Upper lobe of left lung (tissue), 6 donors: ENCODE measurements at regions not wholly inside any gene's neighbourhood (a gene's known extent, or its start where the extent isn't known, plus 50 kb on each side); places are given as distances from the start of the nearest gene placed in this dataset.

ENCODE experiments used
- ATAC-seq, 2 donors: fragments of 200-7000 bp; cut with Tn5 transposase; one replicate each; pipeline ENCODE4 v1.9.1; 2022; ENCODE audit warnings: mild to moderate bottlenecking in 2 of 2, moderate library complexity in 2 of 2; ENCODE audit not compliant: low FRiP score in 2 of 2
- DNase-seq, 2 donors: peaks; one replicate each; pipeline ENCODE4 v3.0.0-alpha.2; 2019 to 2020
- H3K27ac ChIP-seq, 4 donors: fragments of 200-600 bp; sonication (generic); one replicate each; pipeline ENCODE4 v1.5.1; 2016 to 2019
- H3K27me3 ChIP-seq, 4 donors: fragments of 200-600 bp; sonication (generic); one replicate each; pipeline ENCODE4 v1.5.1; 2017 to 2019
- H3K36me3 ChIP-seq, 4 donors: fragments of 200-600 bp; sonication (generic); one replicate each; pipeline ENCODE4 v1.5.1; 2016 to 2019
- H3K4me1 ChIP-seq, 4 donors: fragments of 200-600 bp; sonication (generic); one replicate each; pipeline ENCODE4 v1.5.1; 2018 to 2019
- H3K4me3 ChIP-seq, 4 donors: fragments of 200-600 bp; sonication (generic); one replicate each; pipeline ENCODE4 v1.5.1; 2017 to 2019; ENCODE audit warnings: mild to moderate bottlenecking in 2 of 4, moderate library complexity in 1 of 4
- H3K9me3 ChIP-seq, 4 donors: fragments of 200-600 bp; sonication (generic); one replicate each; pipeline ENCODE4 v1.5.1; 2018 to 2019
- CTCF ChIP-seq, 6 experiments: fragments of 450-650 bp in 4 of 6; fragments of 200-600 bp in 2 of 6; sonication (generic) in 2 of 6; IDR thresholded peaks; one replicate each; pipeline ENCODE4 v1.5.1; 2016 to 2019; ENCODE audit warnings: antibody characterized with exemption in 6 of 6
- EP300 ChIP-seq, 4 donors: sonication (generic); formaldehyde crosslinking; IDR thresholded peaks; one replicate each; pipeline ENCODE4 v1.5.1; 2017; ENCODE audit warnings: antibody characterized with exemption in 4 of 4, control low read depth in 2 of 4
- POLR2A ChIP-seq, 4 donors: fragments of 450-650 bp; IDR thresholded peaks; one replicate each; pipeline ENCODE4 v1.5.1; 2016 to 2017; ENCODE audit warnings: antibody characterized with exemption in 4 of 4, mild to moderate bottlenecking in 2 of 4
- POLR2AphosphoS5 ChIP-seq, 2 donors: sonication (generic); formaldehyde crosslinking; IDR thresholded peaks; one replicate each; pipeline ENCODE4 v1.5.1; 2017; ENCODE audit warnings: antibody characterized with exemption in 2 of 2
- WGBS, 2 donors: methylation state at CpG; one replicate each; pipeline ENCODE4 v1.1.5; 2017 to 2018; 5-methylcytosine and 5-hydroxymethylcytosine counted together
- donor health status: DM: no; HTN: no; CAD: no; lungs with moderate emphysema.
- donor health status: DM: no; HTN: yes; CAD: no; lungs with severe emphysema.

- DNase-seq (no peak), ATAC-seq (no peak)
- Histone ChIP-seq H3K9me3 (no peaks in the 10 kb centered on the region), H3K27me3 (no peaks in the 10 kb centered on the region), H3K4me1 (peaks cover 0 to 3% (median 0%) of the 10 kb centered on the region in 4 donors), H3K4me3 (no peak overlapping the region), H3K36me3 (no peaks in the 10 kb centered on the region), H3K27ac (no peak overlapping the region)
- TF ChIP-seq EP300 (IDR thresholded peaks at IDR 0.05) (no peak), POLR2AphosphoS5 (IDR thresholded peaks at IDR 0.05) (no peak), CTCF (IDR thresholded peaks at IDR 0.05) (no peak), POLR2A (IDR thresholded peaks at IDR 0.05) (no peak)
- 41 to 56% methylated on average over 2 of the region's 2 CpGs for WGBS, 2 donors
These were observed 219.7 kb upstream of the PRICKLE1 start for GRCh38 chr12:42809226-42809625.

DNA sequence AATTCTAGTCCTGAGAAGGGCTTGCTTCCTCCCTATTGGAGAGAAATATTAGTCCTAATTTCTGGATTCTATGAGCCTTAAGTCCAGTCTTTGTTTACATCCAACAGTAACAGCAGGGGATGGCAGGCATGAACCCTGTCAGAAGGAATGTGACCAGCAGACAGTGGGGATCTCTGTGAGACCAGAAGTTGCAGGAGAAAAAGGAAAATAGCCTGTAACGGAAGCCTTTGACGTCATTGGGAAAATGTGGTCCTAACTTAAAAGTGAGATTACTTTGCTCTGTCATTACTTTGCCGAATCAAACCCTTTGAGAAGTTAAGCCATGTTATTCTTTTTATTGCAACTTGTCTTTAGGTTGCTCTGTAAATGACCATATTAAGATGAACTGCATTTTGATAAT is 218.2 kb upstream of the PRICKLE1 start:
- H3K36me3 ChIP-seq, result no peaks in the 10 kb centered on the region
- no peak for DNase-seq
- no peak overlapping the region for H3K27ac ChIP-seq
- H3K4me3 ChIP-seq, result no peak overlapping the region
- no peaks in the 10 kb centered on the region for H3K9me3 ChIP-seq
- H3K4me1 ChIP-seq, result peaks cover 0 to 3% (median 0%) of the 10 kb centered on the region in 4 donors
- TF ChIP-seq CTCF (IDR thresholded peaks at IDR 0.05), result no peak
- no peak for TF ChIP-seq POLR2AphosphoS5 (IDR thresholded peaks at IDR 0.05)
- TF ChIP-seq POLR2A (IDR thresholded peaks at IDR 0.05), result no peak
- TF ChIP-seq EP300 (IDR thresholded peaks at IDR 0.05), result no peak
- WGBS, 2 donors, result 86 to 92% methylated on average over 3 of the region's 3 CpGs
- no peak for ATAC-seq
- H3K27me3 ChIP-seq, result no peaks in the 10 kb centered on the region

DNA sequence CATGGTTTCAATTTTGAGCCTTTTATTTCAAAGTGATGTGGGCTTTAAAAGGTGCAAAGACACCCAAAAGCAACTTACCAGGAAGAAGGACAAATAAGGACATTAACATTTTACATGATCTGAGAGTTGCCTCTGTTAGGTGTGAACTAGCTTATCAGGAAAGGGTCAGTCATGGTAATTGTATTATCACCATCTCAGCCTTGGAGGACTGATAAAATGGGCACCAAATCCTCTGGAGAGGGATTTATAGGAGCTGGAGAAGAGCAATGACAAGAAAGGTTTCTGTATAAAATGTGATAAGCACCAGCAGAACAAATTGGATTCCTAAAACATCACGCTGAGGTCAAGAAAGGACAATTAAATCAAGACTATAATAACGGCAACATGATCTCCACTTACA is 217.7 kb upstream of the PRICKLE1 start:
- H3K4me3 ChIP-seq, result no peak overlapping the region
- H3K36me3 ChIP-seq, result no peaks in the 10 kb centered on the region
- DNase-seq (no peak), ATAC-seq (no peak)
- TF ChIP-seq POLR2A (IDR thresholded peaks at IDR 0.05) (no peak), EP300 (IDR thresholded peaks at IDR 0.05) (no peak), CTCF (IDR thresholded peaks at IDR 0.05) (no peak), POLR2AphosphoS5 (IDR thresholded peaks at IDR 0.05) (no peak)
- H3K4me1 ChIP-seq, result peaks cover 0 to 3% (median 0%) of the 10 kb centered on the region in 4 donors
- no peak overlapping the region for H3K27ac ChIP-seq
- no peaks in the 10 kb centered on the region for H3K9me3 ChIP-seq
- 89 to 96% methylated on average over 2 of the region's 2 CpGs for WGBS, 2 donors
- H3K27me3 ChIP-seq, result no peaks in the 10 kb centered on the region

GRCh38 chr12:42804928-42805327 is 215.4 kb upstream of the PRICKLE1 start:
- WGBS, 2 donors, result 75 to 88% methylated on average over 2 of the region's 2 CpGs
- no peak overlapping the region for H3K27ac ChIP-seq
- no peak for ATAC-seq
- no peak overlapping the region for H3K4me3 ChIP-seq
- H3K9me3 ChIP-seq, result no peaks in the 10 kb centered on the region
- TF ChIP-seq POLR2A (IDR thresholded peaks at IDR 0.05) (no peak), CTCF (IDR thresholded peaks at IDR 0.05) (no peak), POLR2AphosphoS5 (IDR thresholded peaks at IDR 0.05) (no peak), EP300 (IDR thresholded peaks at IDR 0.05) (no peak)
- H3K27me3 ChIP-seq, result no peaks in the 10 kb centered on the region
- H3K36me3 ChIP-seq, result no peaks in the 10 kb centered on the region
- peaks cover 0 to 3% (median 0%) of the 10 kb centered on the region in 4 donors for H3K4me1 ChIP-seq
- no peak for DNase-seq

GRCh38 chr12:42802785-42803189 is 213.2 kb upstream of the PRICKLE1 start:
- no peak overlapping the region for H3K4me3 ChIP-seq
- DNase-seq (no peak), ATAC-seq (peak in 1 of 2 donors; percentile 79)
- WGBS, 2 donors, result 74 to 79% methylated on average over 4 of the region's 4 CpGs
- H3K27me3 ChIP-seq, result no peaks in the 10 kb centered on the region
- H3K27ac ChIP-seq, result no peak overlapping the region
- H3K36me3 ChIP-seq, result no peaks in the 10 kb centered on the region
- H3K9me3 ChIP-seq, result no peaks in the 10 kb centered on the region
- no peaks in the 10 kb centered on the region for H3K4me1 ChIP-seq
- TF ChIP-seq CTCF (IDR thresholded peaks at IDR 0.05), result no peak
- TF ChIP-seq POLR2A (IDR thresholded peaks at IDR 0.05), result no peak
- no peak for TF ChIP-seq POLR2AphosphoS5 (IDR thresholded peaks at IDR 0.05)
- TF ChIP-seq EP300 (IDR thresholded peaks at IDR 0.05), result no peak
